ENCODE measurements at regions not wholly inside any gene's neighbourhood (a gene's known extent, or its start where the extent isn't known, plus 50 kb on each side); places are given as distances from the start of the nearest gene placed in this dataset.

GRCh38 chr4:180652533-180652932, 1590.7 kb upstream of the TENM3 start:
- Histone ChIP-seq H3K4me3 (no peak overlapping the region), H3K4me1 (no peaks in the 10 kb centered on the region), H3K27me3 (replicated peaks in 1 of 7) (no peaks in the 10 kb centered on the region), H3K27ac (no peak overlapping the region), H3K36me3 (no peaks in the 10 kb centered on the region), H3K9me3 (no peaks in the 10 kb centered on the region)
- intact Hi-C loops (cut with DNase I; ENCODE audit: low total_unique reads) = no loop called here
- 58 to 80% (median 66%) methylated on average over 1 of the region's 1 CpG for WGBS, 5 donors
- TF ChIP-seq CTCF (IDR thresholded peaks at IDR 0.05 in 8 of 11, conservative IDR thresholded peaks at IDR 0.05 in 3 of 11) = no peak
- no peak for DNase-seq

GRCh38 chr4:180655886-180656285, 1587.3 kb upstream of the TENM3 start:
- no peak for TF ChIP-seq CTCF (IDR thresholded peaks at IDR 0.05 in 8 of 11, conservative IDR thresholded peaks at IDR 0.05 in 3 of 11)
- H3K9me3 ChIP-seq = no peaks in the 10 kb centered on the region
- DNase-seq = no peak
- H3K4me3 ChIP-seq = no peak overlapping the region
- H3K4me1 ChIP-seq = no peaks in the 10 kb centered on the region
- no peaks in the 10 kb centered on the region for H3K36me3 ChIP-seq
- intact Hi-C loops (cut with DNase I; ENCODE audit: low total_unique reads) = no loop called here
- no peaks in the 10 kb centered on the region for H3K27me3 ChIP-seq (replicated peaks in 1 of 7)
- H3K27ac ChIP-seq = no peak overlapping the region
- 67 to 79% (median 72%) methylated on average over 3 of the region's 3 CpGs for WGBS, 5 donors

GRCh38 chr4:180657881-180658280, 1585.3 kb upstream of the TENM3 start:
- no peak for DNase-seq
- Histone ChIP-seq H3K27ac (no peak overlapping the region), H3K4me3 (no peak overlapping the region), H3K9me3 (no peaks in the 10 kb centered on the region), H3K27me3 (replicated peaks in 1 of 7) (no peaks in the 10 kb centered on the region), H3K36me3 (no peaks in the 10 kb centered on the region), H3K4me1 (no peaks in the 10 kb centered on the region)
- intact Hi-C loops (cut with DNase I; ENCODE audit: low total_unique reads) = no loop called here
- TF ChIP-seq CTCF (IDR thresholded peaks at IDR 0.05 in 8 of 11, conservative IDR thresholded peaks at IDR 0.05 in 3 of 11) (no peak), POLR2AphosphoS5 (IDR thresholded peaks at IDR 0.05) (no peak), POLR2A (IDR thresholded peaks at IDR 0.05) (no peak)
- WGBS, 5 donors = 87 to 94% (median 91%) methylated on average over 7 of the region's 7 CpGs

- Histone ChIP-seq H3K4me1 (peaks cover 0 to 2% (median 0%) of the 10 kb centered on the region in 6 donors), H3K27me3 (replicated peaks in 1 of 7) (no peaks in the 10 kb centered on the region), H3K9me3 (no peaks in the 10 kb centered on the region), H3K4me3 (no peak overlapping the region), H3K27ac (no peak overlapping the region), H3K36me3 (no peaks in the 10 kb centered on the region)
- DNase-seq = no peak
- intact Hi-C loops (cut with DNase I; ENCODE audit: low total_unique reads) = no loop called here
- 14 to 17% (median 15%) methylated on average over 5 of the region's 5 CpGs for WGBS, 5 donors
- peak in 9 of 11 experiments; percentile 10 to 80 (median 64) for TF ChIP-seq CTCF (IDR thresholded peaks at IDR 0.05 in 8 of 11, conservative IDR thresholded peaks at IDR 0.05 in 3 of 11)
- TF ChIP-seq POLR2AphosphoS5 (IDR thresholded peaks at IDR 0.05) = no peak
- no peak for TF ChIP-seq POLR2A (IDR thresholded peaks at IDR 0.05)
These were observed 1578.3 kb upstream of the TENM3 start for GRCh38 chr4:180664766-180665368.
